ENCODE measurements at regions not wholly inside any gene's neighbourhood (a gene's known extent, or its start where the extent isn't known, plus 50 kb on each side); places are given as distances from the start of the nearest gene placed in this dataset.

- H3K9ac ChIP-seq (ENCODE audit: low read length), result no peak overlapping the region
- H4K20me1 ChIP-seq (ENCODE audit: insufficient read depth, low read length), result no peaks in the 10 kb centered on the region
- TF ChIP-seq, protein P1, sequence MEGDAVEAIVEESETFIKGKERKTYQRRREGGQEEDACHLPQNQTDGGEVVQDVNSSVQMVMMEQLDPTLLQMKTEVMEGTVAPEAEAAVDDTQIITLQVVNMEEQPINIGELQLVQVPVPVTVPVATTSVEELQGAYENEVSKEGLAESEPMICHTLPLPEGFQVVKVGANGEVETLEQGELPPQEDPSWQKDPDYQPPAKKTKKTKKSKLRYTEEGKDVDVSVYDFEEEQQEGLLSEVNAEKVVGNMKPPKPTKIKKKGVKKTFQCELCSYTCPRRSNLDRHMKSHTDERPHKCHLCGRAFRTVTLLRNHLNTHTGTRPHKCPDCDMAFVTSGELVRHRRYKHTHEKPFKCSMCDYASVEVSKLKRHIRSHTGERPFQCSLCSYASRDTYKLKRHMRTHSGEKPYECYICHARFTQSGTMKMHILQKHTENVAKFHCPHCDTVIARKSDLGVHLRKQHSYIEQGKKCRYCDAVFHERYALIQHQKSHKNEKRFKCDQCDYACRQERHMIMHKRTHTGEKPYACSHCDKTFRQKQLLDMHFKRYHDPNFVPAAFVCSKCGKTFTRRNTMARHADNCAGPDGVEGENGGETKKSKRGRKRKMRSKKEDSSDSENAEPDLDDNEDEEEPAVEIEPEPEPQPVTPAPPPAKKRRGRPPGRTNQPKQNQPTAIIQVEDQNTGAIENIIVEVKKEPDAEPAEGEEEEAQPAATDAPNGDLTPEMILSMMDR (IDR thresholded peaks at IDR 0.05; ENCODE audit: low read length), result no peak
- no peak for TF ChIP-seq EZH2 (IDR thresholded peaks at IDR 0.05; ENCODE audit: borderline replicate concordance, low read length)
- H2AFZ ChIP-seq (ENCODE audit: low read length), result no peak overlapping the region
- H3K36me3 ChIP-seq (ENCODE audit: insufficient read depth, low read length), result no peaks in the 10 kb centered on the region
- no peaks in the 10 kb centered on the region for H3K27me3 ChIP-seq (ENCODE audit: insufficient read depth, low read length)
- no peak overlapping the region for H3K4me2 ChIP-seq (ENCODE audit: low read length)
- no peaks in the 10 kb centered on the region for H3K9me2 ChIP-seq (ENCODE audit: low read depth, low read length)
- H3K4me1 ChIP-seq (ENCODE audit: insufficient read depth, low read length, severe bottlenecking), result no peaks in the 10 kb centered on the region
- no peaks in the 10 kb centered on the region for H3K9me3 ChIP-seq (ENCODE audit: low read length)
- H3K79me2 ChIP-seq (ENCODE audit: insufficient read depth, low read length), result no peaks in the 10 kb centered on the region
- no peaks in the 10 kb centered on the region for H3F3A ChIP-seq (ENCODE audit: insufficient read depth, low read length)
- H3K27ac ChIP-seq (ENCODE audit: low read depth, low read length, poor library complexity, severe bottlenecking), result no peak overlapping the region
- H3K4me3 ChIP-seq (ENCODE audit: low read depth, low read length, poor library complexity, severe bottlenecking), result no peak overlapping the region
Observed at GRCh38 chr4:151518359-151518758, 109.4 kb downstream of the FHIP1A start.

GRCh38 chr4:151519728-151520415 is 110.9 kb downstream of the FHIP1A start:
- H2AFZ ChIP-seq (ENCODE audit: low read length), result no peak overlapping the region
- H3K9me3 ChIP-seq (ENCODE audit: low read length), result no peaks in the 10 kb centered on the region
- H3K4me2 ChIP-seq (ENCODE audit: low read length), result no peak overlapping the region
- H3K36me3 ChIP-seq (ENCODE audit: insufficient read depth, low read length), result no peaks in the 10 kb centered on the region
- TF ChIP-seq, protein P1 (IDR thresholded peaks at IDR 0.05; ENCODE audit: low read length), result no peak
- TF ChIP-seq EZH2 (IDR thresholded peaks at IDR 0.05; ENCODE audit: borderline replicate concordance, low read length), result no peak
- no peak overlapping the region for H3K9ac ChIP-seq (ENCODE audit: low read length)
- no peaks in the 10 kb centered on the region for H3K27me3 ChIP-seq (ENCODE audit: insufficient read depth, low read length)
- no peaks in the 10 kb centered on the region for H4K20me1 ChIP-seq (ENCODE audit: insufficient read depth, low read length)
- no peaks in the 10 kb centered on the region for H3K4me1 ChIP-seq (ENCODE audit: insufficient read depth, low read length, severe bottlenecking)
- H3F3A ChIP-seq (ENCODE audit: insufficient read depth, low read length), result no peaks in the 10 kb centered on the region
- no peak overlapping the region for H3K27ac ChIP-seq (ENCODE audit: low read depth, low read length, poor library complexity, severe bottlenecking)
- H3K4me3 ChIP-seq (ENCODE audit: low read depth, low read length, poor library complexity, severe bottlenecking), result no peak overlapping the region
- no peaks in the 10 kb centered on the region for H3K79me2 ChIP-seq (ENCODE audit: insufficient read depth, low read length)
- no peaks in the 10 kb centered on the region for H3K9me2 ChIP-seq (ENCODE audit: low read depth, low read length)

GRCh38 chr4:151522866-151523519 is 114.0 kb downstream of the FHIP1A start:
- H3K9me3 ChIP-seq (ENCODE audit: low read length), result no peaks in the 10 kb centered on the region
- no peak overlapping the region for H3K9ac ChIP-seq (ENCODE audit: low read length)
- H3K9me2 ChIP-seq (ENCODE audit: low read depth, low read length), result no peaks in the 10 kb centered on the region
- no peak overlapping the region for H3K4me3 ChIP-seq (ENCODE audit: low read depth, low read length, poor library complexity, severe bottlenecking)
- no peaks in the 10 kb centered on the region for H3K36me3 ChIP-seq (ENCODE audit: insufficient read depth, low read length)
- H4K20me1 ChIP-seq (ENCODE audit: insufficient read depth, low read length), result no peaks in the 10 kb centered on the region
- no peaks in the 10 kb centered on the region for H3K27me3 ChIP-seq (ENCODE audit: insufficient read depth, low read length)
- no peaks in the 10 kb centered on the region for H3K79me2 ChIP-seq (ENCODE audit: insufficient read depth, low read length)
- H3K27ac ChIP-seq (ENCODE audit: low read depth, low read length, poor library complexity, severe bottlenecking), result no peak overlapping the region
- no peaks in the 10 kb centered on the region for H3K4me1 ChIP-seq (ENCODE audit: insufficient read depth, low read length, severe bottlenecking)
- H3K4me2 ChIP-seq (ENCODE audit: low read length), result no peak overlapping the region
- H2AFZ ChIP-seq (ENCODE audit: low read length), result no peak overlapping the region
- TF ChIP-seq, protein P1 (IDR thresholded peaks at IDR 0.05; ENCODE audit: low read length), result no peak
- no peak for TF ChIP-seq EZH2 (IDR thresholded peaks at IDR 0.05; ENCODE audit: borderline replicate concordance, low read length)
- H3F3A ChIP-seq (ENCODE audit: insufficient read depth, low read length), result no peaks in the 10 kb centered on the region
